GM23248 (cell line): ENCODE measurements at regions not wholly inside any gene's neighbourhood (a gene's known extent, or its start where the extent isn't known, plus 50 kb on each side); places are given as distances from the start of the nearest gene placed in this dataset.

Experiments
- DNase-seq: peaks from one replicate; pipeline ENCODE4 v3.0.0-alpha.2; 2015
- H2AFZ ChIP-seq: fragments of 200-600 bp; sonication (generic); 2 replicates; pipeline ENCODE4 v1.6.1; 2016; ENCODE audit warnings: antibody characterized with exemption
- H3F3A ChIP-seq: fragments of 200-600 bp; sonication (generic); 2 replicates; pipeline ENCODE4 v1.6.1; 2016; ENCODE audit warnings: mild to moderate bottlenecking, antibody characterized with exemption, mixed run types; ENCODE audit not compliant: insufficient read depth
- H3K27ac ChIP-seq: fragments of 200-600 bp; sonication (generic); 2 replicates; pipeline ENCODE4 v1.5.1; 2016; ENCODE audit warnings: mild to moderate bottlenecking
- H3K27me3 ChIP-seq: fragments of 200-600 bp; sonication (generic); replicated peaks from 2 replicates; pipeline ENCODE4 v1.6.1; 2016; ENCODE audit warnings: mild to moderate bottlenecking; ENCODE audit not compliant: insufficient read depth
- H3K36me3 ChIP-seq: fragments of 200-600 bp; sonication (generic); 2 replicates; pipeline ENCODE4 v1.6.1; 2016; ENCODE audit warnings: low read depth, mild to moderate bottlenecking
- H3K4me1 ChIP-seq: fragments of 200-600 bp; sonication (generic); 2 replicates; pipeline ENCODE4 v1.6.1; 2016; ENCODE audit warnings: mild to moderate bottlenecking; ENCODE audit not compliant: insufficient read depth
- H3K4me2 ChIP-seq: fragments of 200-600 bp; sonication (generic); one replicate; pipeline ENCODE4 v1.6.1; 2016; ENCODE audit warnings: mild to moderate bottlenecking; ENCODE audit not compliant: unreplicated experiment
- H3K4me3 ChIP-seq: fragments of 200-600 bp; sonication (generic); 2 replicates; pipeline ENCODE4 v1.5.1; 2016; ENCODE audit warnings: mild to moderate bottlenecking
- H3K79me2 ChIP-seq: fragments of 200-600 bp; sonication (generic); 2 replicates; pipeline ENCODE4 v1.6.1; 2016; ENCODE audit warnings: mild to moderate bottlenecking; ENCODE audit not compliant: insufficient read depth
- H3K9ac ChIP-seq: fragments of 200-600 bp; sonication (generic); 2 replicates; pipeline ENCODE4 v1.6.1; 2016; ENCODE audit warnings: mild to moderate bottlenecking
- H3K9me2 ChIP-seq: fragments of 200-600 bp; sonication (generic); 2 replicates; pipeline ENCODE4 v1.6.1; 2016; ENCODE audit warnings: mixed run types, mild to moderate bottlenecking, moderate library complexity; ENCODE audit not compliant: insufficient read depth
- H3K9me3 ChIP-seq: fragments of 200-600 bp; sonication (generic); one replicate; pipeline ENCODE4 v1.6.1; 2017; ENCODE audit warnings: low read depth
- H4K20me1 ChIP-seq: fragments of 200-600 bp; sonication (generic); 2 replicates; pipeline ENCODE4 v1.6.0; 2016; ENCODE audit not compliant: insufficient read depth
- EZH2 ChIP-seq: fragments of 200-600 bp; sonication (generic); IDR thresholded peaks from 2 replicates; pipeline ENCODE4 v1.6.1; 2018; ENCODE audit warnings: antibody characterized with exemption, mild to moderate bottlenecking; ENCODE audit not compliant: insufficient read depth, poor library complexity, severe bottlenecking
- EZH2phosphoT487 ChIP-seq: fragments of 200-600 bp; sonication (generic); IDR thresholded peaks from 2 replicates; pipeline ENCODE4 v1.6.1; 2018; ENCODE audit warnings: antibody characterized with exemption, moderate library complexity, mild to moderate bottlenecking, low read depth; ENCODE audit not compliant: insufficient read depth
- WGBS, 2 experiments: methylation state at CpG; one replicate each; pipeline ENCODE4 v1.1.6; 2015 to 2017; ENCODE audit warnings: low lambda C conversion rate in 2 of 2, low coverage in 1 of 2; ENCODE audit errors: missing lambda C conversion rate in 2 of 2; 5-methylcytosine and 5-hydroxymethylcytosine counted together
- in situ Hi-C: fragments of 300-500 bp; cut with MboI; formaldehyde crosslinking; loops from 2 replicates; pipeline ENCODE4 v1.15.0; 2020

DNA sequence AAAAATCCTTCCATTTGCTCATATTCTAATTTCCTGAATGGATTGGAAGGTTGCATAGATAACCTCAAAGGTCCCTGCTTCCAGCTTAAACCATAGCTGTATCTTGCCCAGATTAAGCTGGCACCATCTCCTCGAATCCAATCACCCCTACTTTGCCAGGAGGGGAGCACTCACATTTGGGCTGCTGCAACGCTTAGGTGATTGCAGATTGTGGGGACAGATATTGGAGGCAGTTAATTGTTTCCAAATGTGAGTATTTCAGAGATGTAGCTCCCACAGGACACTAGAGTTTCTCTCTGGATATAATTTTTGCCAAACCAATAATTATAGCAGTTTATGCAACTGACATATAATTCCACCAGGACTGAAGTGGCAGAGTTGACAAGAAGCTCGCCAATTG, 53.5 kb upstream of the ACSL1 start:
- Histone ChIP-seq H3K4me2 (no peak overlapping the region), H3K9me3 (no peaks in the 10 kb centered on the region), H3K9ac (no peak overlapping the region), H3K79me2 (no peaks in the 10 kb centered on the region), H3K4me1 (no peaks in the 10 kb centered on the region), H3F3A (no peaks in the 10 kb centered on the region), H3K4me3 (no peak overlapping the region), H2AFZ (no peak overlapping the region), H3K27ac (no peak overlapping the region), H3K9me2 (no peaks in the 10 kb centered on the region), H3K36me3 (no peaks in the 10 kb centered on the region), H3K27me3 (no peaks in the 10 kb centered on the region), H4K20me1 (no peaks in the 10 kb centered on the region)
- DNase-seq = no peak
- WGBS, 2 experiments = 20 to 21% methylated on average over 3 of the region's 3 CpGs
- no peak for TF ChIP-seq EZH2phosphoT487
- no peak for TF ChIP-seq EZH2
- in situ Hi-C loops = no loop called here

DNA sequence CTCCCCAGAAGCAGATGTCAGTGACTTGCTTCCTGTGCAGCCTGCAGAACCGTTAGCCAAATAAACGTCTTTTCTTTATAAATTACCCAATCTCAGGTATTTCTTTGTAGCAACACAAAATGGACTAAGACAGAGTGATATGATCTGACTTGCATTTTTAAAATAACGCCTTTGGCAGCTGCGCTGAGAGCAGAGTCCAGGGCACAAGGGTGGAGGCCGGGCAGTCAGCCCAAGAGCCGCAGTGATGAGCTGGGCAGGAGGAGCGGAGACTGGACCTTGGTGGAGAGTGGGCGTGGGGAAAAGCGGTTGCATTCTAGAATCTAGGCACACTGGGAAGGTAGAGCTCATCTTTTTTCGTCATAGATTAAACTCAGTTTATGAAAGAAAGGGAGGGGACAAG, 56.5 kb upstream of the ACSL1 start:
- Histone ChIP-seq H3K9ac (no peak overlapping the region), H3K4me2 (no peak overlapping the region), H3K9me3 (no peaks in the 10 kb centered on the region), H3K9me2 (no peaks in the 10 kb centered on the region), H2AFZ (no peak overlapping the region), H3K27ac (no peak overlapping the region), H3K27me3 (no peaks in the 10 kb centered on the region; the same call in 1 of the 2 replicates), H3F3A (no peaks in the 10 kb centered on the region), H4K20me1 (no peaks in the 10 kb centered on the region), H3K79me2 (no peaks in the 10 kb centered on the region), H3K4me1 (no peaks in the 10 kb centered on the region), H3K4me3 (no peak overlapping the region), H3K36me3 (no peaks in the 10 kb centered on the region)
- DNase-seq = no peak
- TF ChIP-seq EZH2phosphoT487 = no peak
- TF ChIP-seq EZH2 = no peak
- WGBS, 2 experiments = 54 to 61% methylated on average over 10 of the region's 10 CpGs
- in situ Hi-C loops = no loop called here

DNA sequence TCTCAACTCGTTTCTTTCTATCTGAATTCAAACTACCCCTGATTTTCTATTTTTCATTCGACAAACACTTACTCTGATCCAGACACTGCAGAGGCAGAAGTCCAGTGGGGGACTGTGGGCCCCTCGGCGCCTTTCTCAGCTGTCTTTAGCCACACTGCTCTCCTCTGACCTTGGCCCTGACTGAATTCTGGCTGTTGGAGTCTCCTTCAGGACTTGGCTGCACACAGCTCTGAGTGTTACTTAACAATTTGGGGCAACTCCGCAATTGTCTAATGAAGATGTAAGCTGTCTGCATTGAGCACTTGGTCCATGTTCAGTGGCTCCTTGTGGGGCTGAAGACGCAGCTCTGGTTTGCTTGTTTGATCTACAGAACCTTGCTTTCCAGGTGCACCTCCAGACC, 57.3 kb upstream of the ACSL1 start:
- Histone ChIP-seq H3K79me2 (no peaks in the 10 kb centered on the region), H3K27me3 (no peaks in the 10 kb centered on the region; the same call in 1 of the 2 replicates), H3F3A (no peaks in the 10 kb centered on the region), H3K4me1 (no peaks in the 10 kb centered on the region), H3K9me2 (no peaks in the 10 kb centered on the region), H3K36me3 (no peaks in the 10 kb centered on the region), H3K27ac (no peak overlapping the region), H3K9ac (no peak overlapping the region), H3K9me3 (no peaks in the 10 kb centered on the region), H4K20me1 (no peaks in the 10 kb centered on the region), H2AFZ (no peak overlapping the region), H3K4me2 (no peak overlapping the region), H3K4me3 (no peak overlapping the region)
- in situ Hi-C loops = no loop called here
- WGBS, 2 experiments = 41 to 50% methylated on average over 6 of the region's 6 CpGs
- TF ChIP-seq EZH2 (no peak), EZH2phosphoT487 (no peak)
- no peak for DNase-seq

DNA sequence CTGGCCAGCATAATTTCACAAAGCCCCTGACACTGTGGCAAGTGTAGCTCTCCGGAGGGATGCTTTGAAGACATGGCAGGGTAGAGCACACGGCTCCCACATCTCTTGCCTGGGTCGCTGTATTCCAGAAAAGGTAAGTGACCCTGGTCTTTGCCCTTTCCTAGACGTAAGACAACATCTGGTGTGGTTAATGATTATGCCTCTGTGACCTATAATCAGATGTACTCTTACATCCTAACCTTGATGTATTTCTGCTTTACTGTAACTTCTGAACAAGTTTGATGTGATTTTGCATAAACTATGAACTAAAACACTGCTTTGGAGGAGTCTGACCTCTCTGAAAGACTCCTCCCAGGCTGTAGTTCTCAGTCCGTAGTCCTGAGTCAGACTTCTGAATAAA, 59.1 kb upstream of the ACSL1 start:
- Histone ChIP-seq H2AFZ (no peak overlapping the region), H3K36me3 (no peaks in the 10 kb centered on the region), H3K9me3 (no peaks in the 10 kb centered on the region), H3K79me2 (no peaks in the 10 kb centered on the region), H3K4me3 (no peak overlapping the region), H3F3A (no peaks in the 10 kb centered on the region), H3K27me3 (no peaks in the 10 kb centered on the region; the same call in 1 of the 2 replicates), H3K9me2 (no peaks in the 10 kb centered on the region), H3K4me2 (no peak overlapping the region), H3K27ac (no peak overlapping the region), H4K20me1 (no peaks in the 10 kb centered on the region), H3K9ac (no peak overlapping the region), H3K4me1 (no peaks in the 10 kb centered on the region)
- no peak for DNase-seq
- in situ Hi-C loops = no loop called here
- WGBS, 2 experiments = 18 to 26% methylated on average over 5 of the region's 5 CpGs
- no peak for TF ChIP-seq EZH2phosphoT487
- TF ChIP-seq EZH2 = no peak

DNA sequence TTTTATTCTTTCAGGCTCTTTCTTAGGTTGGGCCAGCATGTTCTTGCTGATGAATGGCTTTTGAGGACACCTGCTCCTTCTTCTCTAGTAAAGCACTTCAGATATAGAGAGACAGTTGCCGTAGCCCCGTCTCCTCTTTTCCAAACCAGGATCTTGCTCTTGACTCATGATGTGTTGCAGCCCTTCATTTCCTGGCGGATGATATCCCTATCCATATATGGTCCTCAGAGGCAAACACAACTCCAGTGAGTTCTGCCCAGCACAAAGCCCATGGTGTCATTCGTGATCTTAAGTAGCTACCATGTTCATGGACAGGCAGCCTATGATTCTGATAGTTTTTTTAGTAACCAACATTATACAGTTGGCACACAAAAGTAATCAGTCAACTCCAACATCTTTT, 59.8 kb upstream of the ACSL1 start:
- H4K20me1 ChIP-seq = no peaks in the 10 kb centered on the region
- H3K27ac ChIP-seq = no peak overlapping the region
- WGBS, 2 experiments = 53% methylated on average over 4 of the region's 4 CpGs
- H3F3A ChIP-seq = no peaks in the 10 kb centered on the region
- in situ Hi-C loops = no loop called here
- no peaks in the 10 kb centered on the region; the same call in 1 of the 2 replicates for H3K27me3 ChIP-seq
- no peaks in the 10 kb centered on the region for H3K9me3 ChIP-seq
- no peak overlapping the region for H3K4me2 ChIP-seq
- H3K79me2 ChIP-seq = no peaks in the 10 kb centered on the region
- no peak overlapping the region for H3K9ac ChIP-seq
- no peak overlapping the region for H3K4me3 ChIP-seq
- no peak for DNase-seq
- no peaks in the 10 kb centered on the region for H3K4me1 ChIP-seq
- no peak for TF ChIP-seq EZH2
- no peak for TF ChIP-seq EZH2phosphoT487
- no peaks in the 10 kb centered on the region for H3K9me2 ChIP-seq
- no peaks in the 10 kb centered on the region for H3K36me3 ChIP-seq
- no peak overlapping the region for H2AFZ ChIP-seq
